CD4-positive, alpha-beta T cell treated with Interleukin-6 for 4 hours (primary cell): ENCODE measurements at regions not wholly inside any gene's neighbourhood (a gene's known extent, or its start where the extent isn't known, plus 50 kb on each side); places are given as distances from the start of the nearest gene placed in this dataset.

Experiments used
- DNase-seq: peaks from one replicate; pipeline ENCODE4 v3.0.0-alpha.2; 2020; ENCODE audit warnings: mixed read lengths

DNA sequence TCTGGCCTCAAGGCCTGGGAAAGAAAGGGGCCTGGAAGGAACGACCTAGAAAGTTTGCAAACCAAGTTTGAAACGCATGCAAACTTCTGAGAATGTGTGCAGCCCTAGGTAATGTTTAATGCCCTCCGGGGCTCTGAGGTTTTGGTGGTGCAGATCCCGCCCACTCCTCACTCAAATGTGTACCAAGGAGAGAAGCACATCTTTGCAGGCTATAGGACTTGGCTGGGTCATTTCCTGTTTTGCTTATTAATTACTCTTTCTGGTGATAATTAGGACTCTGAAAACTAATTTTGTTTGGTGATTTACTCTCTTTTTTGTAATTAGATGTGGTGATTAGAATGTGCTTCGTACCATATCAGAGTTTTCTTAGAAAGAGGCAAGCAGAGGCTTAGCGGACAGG lies 625.9 kb upstream of the CADM1 start:
- DNase-seq: no peak

GRCh38 chr11:116129456-116129855 lies 625.2 kb upstream of the CADM1 start:
- DNase-seq: no peak

- DNase-seq: no peak
These were observed 622.3 kb upstream of the CADM1 start for GRCh38 chr11:116126562-116126961.

DNA sequence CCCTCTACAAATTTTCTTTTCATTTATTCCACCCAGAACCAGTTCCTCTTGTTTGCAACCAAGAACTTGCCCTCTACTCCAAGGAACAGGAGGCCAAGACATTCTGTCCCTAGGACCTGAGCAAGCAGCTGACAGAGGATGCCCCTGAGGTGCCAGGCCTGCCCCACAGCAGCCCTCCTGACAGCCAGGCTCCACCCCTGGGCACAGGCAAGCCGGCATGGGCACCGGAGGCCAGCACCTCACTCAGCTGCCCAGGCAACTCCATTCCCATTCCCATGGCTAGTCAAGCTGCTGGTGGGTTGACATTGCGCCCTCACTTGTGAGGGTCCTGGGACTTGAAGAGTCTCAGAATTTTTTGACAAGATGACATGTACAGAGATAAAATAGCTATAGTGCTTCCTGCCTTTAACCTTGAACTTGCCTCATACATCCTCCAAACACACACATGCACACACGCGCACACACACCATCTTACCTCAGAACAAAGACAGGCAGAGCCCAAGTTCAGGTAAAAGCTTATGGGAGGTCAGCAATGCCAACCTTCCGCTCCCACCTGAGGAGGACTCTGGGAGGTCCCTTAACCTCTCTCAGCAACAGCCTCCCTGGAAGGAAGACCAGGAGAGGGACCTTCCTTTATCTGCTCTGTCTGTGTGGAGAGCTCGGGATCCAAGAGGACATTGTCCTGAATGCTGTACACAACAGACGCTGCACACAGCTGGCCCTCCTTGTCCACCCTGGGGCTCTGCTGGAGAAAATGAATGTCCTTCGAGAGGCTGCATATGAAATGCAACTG lies 620.9 kb upstream of the CADM1 start:
- DNase-seq: no peak

- DNase-seq: no peak
These were observed 619.5 kb upstream of the CADM1 start for GRCh38 chr11:116123739-116124138.

GRCh38 chr11:116122697-116123472 lies 618.7 kb upstream of the CADM1 start:
- no peak for DNase-seq

DNA sequence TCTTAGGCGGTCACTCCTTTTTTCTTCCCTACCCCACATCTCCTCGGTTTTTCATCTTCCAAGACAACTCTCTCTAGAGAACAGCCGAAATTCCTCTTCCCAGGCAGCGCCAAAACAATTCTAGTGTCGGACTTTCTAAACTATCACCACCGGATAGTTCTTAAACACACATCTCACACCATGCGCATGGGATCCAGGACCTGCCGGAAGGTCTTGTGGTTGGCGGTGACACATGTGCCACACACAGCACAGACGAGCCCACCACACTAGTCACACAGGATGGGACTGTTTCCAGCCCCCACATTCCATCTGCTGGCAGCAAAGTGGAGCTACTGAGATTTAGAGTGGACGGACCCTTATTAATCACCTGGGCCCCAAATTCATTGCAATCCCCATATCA lies 614.9 kb upstream of the CADM1 start:
- no peak for DNase-seq

DNA sequence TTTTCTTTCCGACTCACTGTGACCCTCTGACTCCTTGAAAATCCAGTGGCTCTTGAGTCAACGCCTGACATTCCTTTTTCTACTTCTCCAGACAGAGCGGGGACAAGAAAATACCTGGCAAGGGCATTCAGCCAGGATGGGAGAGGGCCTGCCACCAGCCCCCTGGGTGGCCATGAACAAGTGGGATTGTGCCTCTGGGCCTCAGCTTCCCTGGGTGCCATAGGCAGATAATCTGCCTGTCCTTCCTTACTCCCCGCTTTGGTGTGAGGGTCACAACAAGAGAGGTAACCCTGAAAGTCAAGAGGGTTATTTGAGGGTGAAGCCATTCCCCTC lies 613.9 kb upstream of the CADM1 start:
- DNase-seq: no peak

GRCh38 chr11:116117331-116118137 lies 613.3 kb upstream of the CADM1 start:
- DNase-seq: no peak

GRCh38 chr11:116115801-116116200 lies 611.6 kb upstream of the CADM1 start:
- DNase-seq: no peak

DNA sequence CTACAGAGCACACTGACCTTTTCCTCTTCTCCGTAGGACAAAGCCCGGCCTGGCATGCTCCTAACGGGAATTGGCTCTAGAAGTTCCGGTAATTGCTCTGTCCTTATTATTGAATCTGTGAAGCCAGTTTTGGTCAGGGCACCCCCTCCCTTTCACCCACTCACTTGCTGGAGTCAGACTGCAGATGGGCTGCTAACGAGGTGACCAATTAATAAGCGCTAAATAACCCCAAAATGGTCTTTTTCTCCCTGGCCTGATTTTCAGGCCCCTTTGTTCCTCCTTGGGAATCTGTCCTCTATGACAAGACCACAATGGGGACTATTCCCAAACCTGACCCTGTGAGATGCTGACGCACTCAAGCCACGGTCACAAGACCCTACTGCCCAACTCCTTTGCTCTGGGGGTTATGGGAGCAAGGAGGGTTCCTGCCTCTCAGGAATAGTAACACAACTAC lies 610.0 kb upstream of the CADM1 start:
- no peak for DNase-seq

DNA sequence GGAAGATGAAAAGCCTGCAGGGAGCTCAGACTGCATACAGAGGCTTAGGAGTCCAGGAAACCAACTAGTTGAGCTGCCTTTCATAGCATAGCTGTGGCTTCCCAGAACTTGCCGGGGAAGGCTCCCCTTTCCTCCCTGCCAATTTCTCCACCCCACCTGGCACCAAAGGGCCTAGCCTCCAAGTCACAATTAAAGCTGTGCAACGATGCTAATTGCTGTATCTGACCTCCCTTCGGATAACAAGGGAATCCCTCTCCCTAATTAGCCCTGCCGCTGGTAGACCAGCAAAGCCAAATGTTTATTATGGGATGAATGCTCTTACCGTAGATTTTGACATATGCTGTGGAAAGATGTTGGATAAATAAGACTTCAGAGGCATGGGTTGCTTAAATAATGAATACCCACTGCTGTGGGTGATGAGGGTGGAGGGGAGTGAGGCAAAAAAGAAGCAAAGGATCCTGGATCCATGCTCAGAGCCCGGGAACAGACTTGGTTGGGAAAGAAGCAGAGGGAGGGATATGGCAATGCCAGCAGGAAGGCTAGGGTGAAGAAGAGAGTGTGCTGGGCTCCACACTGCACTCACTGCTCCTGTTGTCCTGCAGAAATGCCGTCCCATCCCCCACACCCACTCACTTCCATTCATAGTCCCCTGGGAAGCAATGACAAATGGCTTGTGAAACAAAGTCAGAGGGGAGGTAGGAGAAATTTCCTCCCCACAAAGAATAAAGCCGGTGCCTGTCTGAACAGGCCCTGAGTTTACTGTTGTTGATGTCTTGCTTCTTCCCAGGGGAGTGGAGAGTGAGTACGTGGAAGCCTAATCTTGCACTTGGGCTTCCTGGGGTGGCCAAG lies 608.1 kb upstream of the CADM1 start:
- no peak for DNase-seq

- no peak for DNase-seq
These were observed 607.3 kb upstream of the CADM1 start for GRCh38 chr11:116111546-116111945.

GRCh38 chr11:116110802-116111201 lies 606.6 kb upstream of the CADM1 start:
- DNase-seq: no peak

GRCh38 chr11:116110356-116110755 lies 606.1 kb upstream of the CADM1 start:
- no peak for DNase-seq

- no peak for DNase-seq
These were observed 605.0 kb upstream of the CADM1 start for GRCh38 chr11:116109228-116109627.

GRCh38 chr11:116108161-116108560 lies 603.9 kb upstream of the CADM1 start:
- DNase-seq: no peak

- DNase-seq: no peak
These were observed 603.0 kb upstream of the CADM1 start for GRCh38 chr11:116107229-116107628.

DNA sequence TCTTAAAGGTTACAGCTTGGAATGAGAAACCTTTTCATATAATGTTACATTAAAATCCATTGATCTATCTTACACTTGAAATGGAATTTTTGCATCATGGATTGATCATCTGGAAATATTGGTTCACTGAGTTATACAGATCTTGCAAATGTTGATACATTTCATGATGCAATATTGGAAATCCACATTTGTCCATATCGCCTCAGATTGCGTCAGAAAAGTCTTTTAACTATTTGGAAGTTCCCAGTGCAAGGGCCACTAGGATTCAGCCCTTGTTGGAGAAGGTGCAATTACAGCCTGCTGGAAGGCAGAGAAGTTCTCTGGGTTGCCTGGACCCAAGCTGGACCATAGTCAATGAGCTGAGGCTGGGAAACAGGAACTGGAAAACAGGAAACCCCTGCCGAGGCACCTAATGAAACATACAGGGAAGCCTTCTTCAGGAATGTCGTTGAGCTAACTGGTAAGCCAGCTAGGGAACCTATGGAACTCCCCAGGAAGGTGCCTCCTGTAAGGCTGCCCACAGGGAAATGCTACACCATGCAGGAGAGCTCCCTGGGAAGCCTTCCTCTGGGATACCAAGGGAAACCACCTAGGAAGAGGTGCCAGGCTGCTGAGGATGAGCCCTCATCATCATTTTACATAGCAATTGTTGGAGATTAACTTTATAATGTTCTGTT lies 600.4 kb upstream of the CADM1 start:
- no peak for DNase-seq

DNA sequence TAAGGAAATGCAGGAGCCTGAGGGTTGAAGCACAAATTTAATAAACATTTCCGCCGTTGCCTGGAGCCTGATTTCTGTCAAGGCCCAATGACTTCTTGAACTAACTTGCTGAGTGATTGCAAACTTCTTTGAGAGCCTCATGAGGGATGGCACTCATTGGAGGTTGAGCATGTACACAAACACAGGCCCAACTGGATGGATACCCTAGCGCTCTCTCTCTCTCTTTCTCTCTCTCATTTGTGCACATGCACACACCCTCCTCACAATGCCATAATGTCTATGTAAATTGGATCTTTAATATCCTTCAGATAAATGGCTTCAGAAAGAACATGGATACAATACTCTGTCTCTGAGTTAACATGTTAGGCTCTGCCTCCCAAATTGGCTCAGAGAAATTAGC lies 597.7 kb upstream of the CADM1 start:
- DNase-seq: no peak

DNA sequence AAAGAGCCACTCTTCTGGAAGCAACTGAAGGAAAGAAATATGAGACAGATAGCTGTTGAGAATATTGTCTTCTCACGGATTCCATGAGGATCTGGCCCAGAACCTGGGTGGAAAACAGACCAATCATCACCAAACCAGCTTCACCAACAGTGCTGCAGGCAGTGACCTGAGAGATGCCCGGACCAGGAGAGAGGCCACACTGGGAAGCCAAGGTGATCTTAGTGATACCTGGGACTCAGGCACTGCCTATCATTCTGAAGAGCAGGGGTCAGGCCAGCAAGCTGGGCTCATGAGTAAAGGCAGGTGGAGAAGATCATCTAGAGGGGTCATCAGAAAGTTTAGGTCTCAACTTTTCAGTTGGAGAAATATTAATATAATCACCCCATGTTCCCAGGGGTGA lies 595.8 kb upstream of the CADM1 start:
- no peak for DNase-seq

DNA sequence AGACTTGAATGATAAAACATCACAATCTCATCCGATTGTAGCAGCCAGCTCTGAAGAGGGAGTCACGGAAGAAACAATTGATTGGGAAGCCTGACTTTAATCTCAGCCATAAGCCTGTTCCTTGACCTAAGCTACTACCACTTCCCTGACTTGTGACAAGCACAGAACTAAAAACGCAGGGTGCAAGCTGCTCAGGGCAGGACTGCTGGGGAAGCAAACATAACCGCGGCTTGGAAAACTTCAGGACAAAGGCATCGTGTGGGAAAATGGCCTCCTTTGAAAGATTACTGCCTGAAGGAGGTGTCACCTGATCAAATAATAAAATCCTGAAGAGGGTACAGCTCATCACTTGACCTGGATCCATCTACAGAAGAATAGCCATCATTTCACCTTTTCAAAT lies 595.3 kb upstream of the CADM1 start:
- no peak for DNase-seq
